ENCODE measurements at regions not wholly inside any gene's neighbourhood (a gene's known extent, or its start where the extent isn't known, plus 50 kb on each side); places are given as distances from the start of the nearest gene placed in this dataset.

DNA sequence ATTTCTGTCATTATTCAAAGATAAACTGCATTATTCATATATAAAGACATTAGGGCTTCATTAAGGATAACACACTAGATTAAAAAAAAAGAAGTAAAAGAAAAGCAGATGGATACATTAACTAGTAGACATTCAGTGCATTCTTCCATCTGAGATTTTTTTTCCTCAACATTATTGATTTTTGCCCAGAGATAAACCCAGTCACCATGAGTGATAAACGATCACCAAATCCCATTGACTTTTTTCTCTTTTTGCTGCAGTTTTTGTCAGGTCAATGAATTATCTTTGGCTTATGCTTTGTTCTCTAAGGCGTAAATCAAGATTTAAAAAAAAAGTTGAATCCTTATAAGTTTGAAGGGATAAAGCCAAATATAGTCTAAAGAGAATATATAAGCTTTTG lies 925.0 kb downstream of the GBE1 start:
- CTCF ChIA-PET = no interaction called here
- FAIRE-seq = no peak

DNA sequence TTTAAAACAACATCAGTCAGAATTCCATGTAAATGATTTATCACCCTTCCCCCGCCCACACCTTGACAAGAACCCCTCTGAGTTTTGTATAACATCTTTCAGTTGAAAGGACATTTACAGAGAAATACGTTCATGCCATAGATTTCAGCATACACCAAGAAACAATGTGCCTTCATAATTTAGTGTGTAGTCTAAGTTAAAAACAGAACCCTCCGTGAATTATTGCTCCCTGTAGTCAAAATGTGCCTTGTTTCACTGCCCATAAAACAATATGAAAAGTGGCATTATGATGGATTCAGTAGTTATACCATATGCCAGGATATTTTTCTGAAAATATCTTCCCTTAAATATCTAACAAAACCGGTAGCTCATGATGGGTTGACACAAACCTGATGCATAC lies 953.9 kb downstream of the GBE1 start:
- H3K9me3 ChIP-seq = no peaks in the 10 kb centered on the region
- no peak overlapping the region for H3K4me2 ChIP-seq
- FAIRE-seq (no peak), DNase-seq (ENCODE audit: low read depth in 1 of 2, low spot score in 1 of 2) (no peak), ATAC-seq (no peak)
- H3K4me3 ChIP-seq = no peak overlapping the region
- ChIA-PET POLR2A (no interaction called here), CTCF (no interaction called here)
- TF ChIP-seq RCOR1 (IDR thresholded peaks at IDR 0.05; ENCODE audit: low read depth, low read length) = no peak
- no peak for TF ChIP-seq RNF2 (IDR thresholded peaks at IDR 0.05; ENCODE audit: borderline replicate concordance, low read depth)
- TF ChIP-seq JUN (IDR thresholded peaks at IDR 0.05) = no peak
- TF ChIP-seq CHD4 (IDR thresholded peaks at IDR 0.05; ENCODE audit: borderline replicate concordance) = no peak
- no peak for TF ChIP-seq CBX2 (IDR thresholded peaks at IDR 0.05; ENCODE audit: borderline replicate concordance, low read depth)
- TF ChIP-seq, protein P1, sequence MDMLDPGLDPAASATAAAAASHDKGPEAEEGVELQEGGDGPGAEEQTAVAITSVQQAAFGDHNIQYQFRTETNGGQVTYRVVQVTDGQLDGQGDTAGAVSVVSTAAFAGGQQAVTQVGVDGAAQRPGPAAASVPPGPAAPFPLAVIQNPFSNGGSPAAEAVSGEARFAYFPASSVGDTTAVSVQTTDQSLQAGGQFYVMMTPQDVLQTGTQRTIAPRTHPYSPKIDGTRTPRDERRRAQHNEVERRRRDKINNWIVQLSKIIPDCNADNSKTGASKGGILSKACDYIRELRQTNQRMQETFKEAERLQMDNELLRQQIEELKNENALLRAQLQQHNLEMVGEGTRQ (IDR thresholded peaks at IDR 0.05) = no peak
- TF ChIP-seq, protein P2, sequence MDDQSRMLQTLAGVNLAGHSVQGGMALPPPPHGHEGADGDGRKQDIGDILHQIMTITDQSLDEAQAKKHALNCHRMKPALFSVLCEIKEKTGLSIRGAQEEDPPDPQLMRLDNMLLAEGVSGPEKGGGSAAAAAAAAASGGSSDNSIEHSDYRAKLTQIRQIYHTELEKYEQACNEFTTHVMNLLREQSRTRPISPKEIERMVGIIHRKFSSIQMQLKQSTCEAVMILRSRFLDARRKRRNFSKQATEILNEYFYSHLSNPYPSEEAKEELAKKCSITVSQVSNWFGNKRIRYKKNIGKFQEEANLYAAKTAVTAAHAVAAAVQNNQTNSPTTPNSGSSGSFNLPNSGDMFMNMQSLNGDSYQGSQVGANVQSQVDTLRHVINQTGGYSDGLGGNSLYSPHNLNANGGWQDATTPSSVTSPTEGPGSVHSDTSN (IDR thresholded peaks at IDR 0.05) = no peak
- TF ChIP-seq ZNF302 (CRISPR knock-in tag; IDR thresholded peaks at IDR 0.05) = no peak
- TF ChIP-seq ZSCAN20 (CRISPR knock-in tag; IDR thresholded peaks at IDR 0.05) = no peak
- TF ChIP-seq HOXB13 (CRISPR knock-in tag; IDR thresholded peaks at IDR 0.05; ENCODE audit: low read depth) = no peak
- TF ChIP-seq SREBF2 (IDR thresholded peaks at IDR 0.05) = no peak
- TF ChIP-seq, protein P3, sequence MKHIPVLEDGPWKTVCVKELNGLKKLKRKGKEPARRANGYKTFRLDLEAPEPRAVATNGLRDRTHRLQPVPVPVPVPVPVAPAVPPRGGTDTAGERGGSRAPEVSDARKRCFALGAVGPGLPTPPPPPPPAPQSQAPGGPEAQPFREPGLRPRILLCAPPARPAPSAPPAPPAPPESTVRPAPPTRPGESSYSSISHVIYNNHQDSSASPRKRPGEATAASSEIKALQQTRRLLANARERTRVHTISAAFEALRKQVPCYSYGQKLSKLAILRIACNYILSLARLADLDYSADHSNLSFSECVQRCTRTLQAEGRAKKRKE (CRISPR knock-in tag; IDR thresholded peaks at IDR 0.05; ENCODE audit: low read depth) = no peak
- TF ChIP-seq HDAC2 (IDR thresholded peaks at IDR 0.05) = no peak
- no peak for TF ChIP-seq KDM1A (IDR thresholded peaks at IDR 0.05; ENCODE audit: low read depth)
- TF ChIP-seq, protein P4, sequence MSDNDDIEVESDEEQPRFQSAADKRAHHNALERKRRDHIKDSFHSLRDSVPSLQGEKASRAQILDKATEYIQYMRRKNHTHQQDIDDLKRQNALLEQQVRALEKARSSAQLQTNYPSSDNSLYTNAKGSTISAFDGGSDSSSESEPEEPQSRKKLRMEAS (IDR thresholded peaks at IDR 0.05) = no peak
- no peak for TF ChIP-seq ESRRA (IDR thresholded peaks at IDR 0.05; ENCODE audit: borderline replicate concordance, low read length)
- no peaks in the 10 kb centered on the region for H3K4me1 ChIP-seq
- WGBS (ENCODE audit: missing lambda C conversion rate) = 14% methylated on average over 4 of the region's 4 CpGs
- no peak overlapping the region for H3K27ac ChIP-seq

More for the DNA sequence above, 925.0 kb downstream of the GBE1 start:
- DNase-seq (ENCODE audit: low read depth in 1 of 2, low spot score in 1 of 2) = no peak
- POLR2A ChIA-PET = no interaction called here
- Histone ChIP-seq H3K27ac (no peak overlapping the region), H3K9me3 (no peaks in the 10 kb centered on the region), H3K4me3 (no peak overlapping the region), H3K4me2 (no peak overlapping the region), H3K4me1 (no peaks in the 10 kb centered on the region)
- TF ChIP-seq TFCP2L1 (CRISPR knock-in tag; IDR thresholded peaks at IDR 0.05) (no peak), FOSL2 (IDR thresholded peaks at IDR 0.05) (no peak), FOSL2 (CRISPR knock-in tag; IDR thresholded peaks at IDR 0.05) (no peak), ZFP36 (IDR thresholded peaks at IDR 0.05; ENCODE audit: borderline replicate concordance, partially characterized antibody) (no peak), EHMT2 (IDR thresholded peaks at IDR 0.05; ENCODE audit: low read depth) (no peak), SREBF2 (IDR thresholded peaks at IDR 0.05) (no peak), NFE2L2 (conservative IDR thresholded peaks at IDR 0.05; ENCODE audit: low read length) (no peak)
- TF ChIP-seq, protein P5, sequence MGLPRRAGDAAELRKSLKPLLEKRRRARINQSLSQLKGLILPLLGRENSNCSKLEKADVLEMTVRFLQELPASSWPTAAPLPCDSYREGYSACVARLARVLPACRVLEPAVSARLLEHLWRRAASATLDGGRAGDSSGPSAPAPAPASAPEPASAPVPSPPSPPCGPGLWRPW (IDR thresholded peaks at IDR 0.05) = no peak
- TF ChIP-seq, protein P6, sequence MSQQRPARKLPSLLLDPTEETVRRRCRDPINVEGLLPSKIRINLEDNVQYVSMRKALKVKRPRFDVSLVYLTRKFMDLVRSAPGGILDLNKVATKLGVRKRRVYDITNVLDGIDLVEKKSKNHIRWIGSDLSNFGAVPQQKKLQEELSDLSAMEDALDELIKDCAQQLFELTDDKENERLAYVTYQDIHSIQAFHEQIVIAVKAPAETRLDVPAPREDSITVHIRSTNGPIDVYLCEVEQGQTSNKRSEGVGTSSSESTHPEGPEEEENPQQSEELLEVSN (IDR thresholded peaks at IDR 0.05; ENCODE audit: borderline replicate concordance, low read depth) = no peak
- TF ChIP-seq, protein P7, sequence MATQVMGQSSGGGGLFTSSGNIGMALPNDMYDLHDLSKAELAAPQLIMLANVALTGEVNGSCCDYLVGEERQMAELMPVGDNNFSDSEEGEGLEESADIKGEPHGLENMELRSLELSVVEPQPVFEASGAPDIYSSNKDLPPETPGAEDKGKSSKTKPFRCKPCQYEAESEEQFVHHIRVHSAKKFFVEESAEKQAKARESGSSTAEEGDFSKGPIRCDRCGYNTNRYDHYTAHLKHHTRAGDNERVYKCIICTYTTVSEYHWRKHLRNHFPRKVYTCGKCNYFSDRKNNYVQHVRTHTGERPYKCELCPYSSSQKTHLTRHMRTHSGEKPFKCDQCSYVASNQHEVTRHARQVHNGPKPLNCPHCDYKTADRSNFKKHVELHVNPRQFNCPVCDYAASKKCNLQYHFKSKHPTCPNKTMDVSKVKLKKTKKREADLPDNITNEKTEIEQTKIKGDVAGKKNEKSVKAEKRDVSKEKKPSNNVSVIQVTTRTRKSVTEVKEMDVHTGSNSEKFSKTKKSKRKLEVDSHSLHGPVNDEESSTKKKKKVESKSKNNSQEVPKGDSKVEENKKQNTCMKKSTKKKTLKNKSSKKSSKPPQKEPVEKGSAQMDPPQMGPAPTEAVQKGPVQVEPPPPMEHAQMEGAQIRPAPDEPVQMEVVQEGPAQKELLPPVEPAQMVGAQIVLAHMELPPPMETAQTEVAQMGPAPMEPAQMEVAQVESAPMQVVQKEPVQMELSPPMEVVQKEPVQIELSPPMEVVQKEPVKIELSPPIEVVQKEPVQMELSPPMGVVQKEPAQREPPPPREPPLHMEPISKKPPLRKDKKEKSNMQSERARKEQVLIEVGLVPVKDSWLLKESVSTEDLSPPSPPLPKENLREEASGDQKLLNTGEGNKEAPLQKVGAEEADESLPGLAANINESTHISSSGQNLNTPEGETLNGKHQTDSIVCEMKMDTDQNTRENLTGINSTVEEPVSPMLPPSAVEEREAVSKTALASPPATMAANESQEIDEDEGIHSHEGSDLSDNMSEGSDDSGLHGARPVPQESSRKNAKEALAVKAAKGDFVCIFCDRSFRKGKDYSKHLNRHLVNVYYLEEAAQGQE (IDR thresholded peaks at IDR 0.05) = no peak
- TF ChIP-seq, protein P8, sequence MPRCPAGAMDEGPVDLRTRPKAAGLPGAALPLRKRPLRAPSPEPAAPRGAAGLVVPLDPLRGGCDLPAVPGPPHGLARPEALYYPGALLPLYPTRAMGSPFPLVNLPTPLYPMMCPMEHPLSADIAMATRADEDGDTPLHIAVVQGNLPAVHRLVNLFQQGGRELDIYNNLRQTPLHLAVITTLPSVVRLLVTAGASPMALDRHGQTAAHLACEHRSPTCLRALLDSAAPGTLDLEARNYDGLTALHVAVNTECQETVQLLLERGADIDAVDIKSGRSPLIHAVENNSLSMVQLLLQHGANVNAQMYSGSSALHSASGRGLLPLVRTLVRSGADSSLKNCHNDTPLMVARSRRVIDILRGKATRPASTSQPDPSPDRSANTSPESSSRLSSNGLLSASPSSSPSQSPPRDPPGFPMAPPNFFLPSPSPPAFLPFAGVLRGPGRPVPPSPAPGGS (IDR thresholded peaks at IDR 0.05) = no peak
- 3% methylated on average over 2 of the region's 2 CpGs for WGBS (ENCODE audit: missing lambda C conversion rate)
- no peak for ATAC-seq

Measured in A549 (cell line).